HG02678 (cell line): ENCODE measurements at regions not wholly inside any gene's neighbourhood (a gene's known extent, or its start where the extent isn't known, plus 50 kb on each side); places are given as distances from the start of the nearest gene placed in this dataset.

Experiments used
- ATAC-seq: cut with Tn5 transposase; IDR thresholded peaks from one replicate; pipeline ENCODE4 v1.9.1; 2021; ENCODE audit warnings: mild to moderate bottlenecking, moderate library complexity; ENCODE audit not compliant: unreplicated experiment

DNA sequence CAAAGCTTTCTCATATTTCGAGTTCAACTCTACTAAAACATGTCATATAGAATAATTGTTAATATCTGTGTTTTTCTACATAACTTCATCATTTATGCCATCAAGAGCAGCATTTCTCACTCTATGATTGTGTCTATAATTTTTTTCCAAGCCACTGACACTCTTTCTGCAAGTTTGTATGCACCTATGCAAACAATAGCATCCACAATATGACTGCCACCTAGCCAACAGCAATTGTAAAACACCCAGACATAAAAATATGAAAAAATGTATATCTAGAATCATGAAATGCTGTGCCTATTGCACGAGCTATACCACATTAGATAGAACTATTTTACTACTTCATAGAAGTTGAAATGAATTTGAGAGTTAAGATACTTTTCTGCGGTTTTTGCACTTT is 286.5 kb upstream of the MARCKS start:
- no peak for ATAC-seq

- no peak for ATAC-seq
These were observed 283.0 kb upstream of the MARCKS start for GRCh38 chr6:113574147-113574546.

GRCh38 chr6:113576310-113576709 is 280.8 kb upstream of the MARCKS start:
- no peak for ATAC-seq

- ATAC-seq: no peak
These were observed 278.5 kb upstream of the MARCKS start for GRCh38 chr6:113578691-113579090.

GRCh38 chr6:113584767-113585166 is 272.4 kb upstream of the MARCKS start:
- ATAC-seq: no peak

GRCh38 chr6:113585246-113585645 is 271.9 kb upstream of the MARCKS start:
- ATAC-seq: no peak

DNA sequence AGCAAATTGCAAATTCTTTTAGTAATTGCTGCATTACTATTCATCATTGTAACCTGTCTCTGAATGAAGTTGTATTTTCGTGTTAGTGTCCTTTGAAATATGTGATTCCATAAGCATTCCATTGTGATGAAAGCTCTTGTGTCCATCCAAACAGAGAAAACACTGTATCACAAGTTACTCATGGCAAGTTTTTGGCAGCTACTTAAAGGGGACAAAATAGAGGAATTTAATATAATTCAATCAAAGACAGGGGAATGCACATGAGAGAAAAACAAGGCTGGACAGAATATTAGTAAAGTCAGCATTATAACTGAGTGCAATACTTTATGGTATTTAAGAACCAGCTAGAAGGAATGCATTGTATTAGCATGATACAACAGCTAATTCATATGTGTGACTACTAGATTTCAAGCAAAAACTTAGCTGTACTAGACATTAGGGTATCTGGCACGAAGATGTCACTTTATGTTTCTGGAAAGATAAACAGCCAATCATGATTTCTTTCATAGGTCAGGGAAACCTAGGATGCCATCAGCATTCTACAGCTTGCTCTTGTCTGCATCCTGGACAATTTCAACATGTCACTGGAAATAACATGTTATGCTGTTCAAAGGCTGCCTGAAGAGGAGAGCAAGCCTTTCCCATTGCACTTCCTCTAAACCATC is 270.6 kb upstream of the MARCKS start:
- no peak for ATAC-seq

GRCh38 chr6:113587078-113587699 is 270.0 kb upstream of the MARCKS start:
- ATAC-seq: no peak

DNA sequence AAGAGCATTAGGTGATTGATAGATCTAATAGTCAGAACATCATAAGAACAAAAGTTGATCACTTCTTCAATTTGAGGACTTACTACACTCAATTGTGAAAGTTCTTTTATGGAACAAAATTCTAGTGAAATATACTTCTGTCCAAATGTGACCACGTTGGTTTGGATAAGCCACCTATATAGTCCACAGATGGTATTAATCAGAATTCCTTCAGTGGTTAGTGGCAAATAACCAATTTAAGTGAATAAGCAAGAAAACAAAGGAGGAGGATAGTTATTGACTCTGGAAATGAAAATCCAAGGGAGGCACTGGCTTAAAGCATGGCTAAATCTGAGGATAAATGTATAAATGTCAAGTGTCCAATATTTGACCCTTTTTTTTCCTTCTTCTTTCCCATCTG is 268.5 kb upstream of the MARCKS start:
- no peak for ATAC-seq

GRCh38 chr6:113591896-113592827 is 265.0 kb upstream of the MARCKS start:
- ATAC-seq: peak; percentile 54

- no peak for ATAC-seq
These were observed 262.4 kb upstream of the MARCKS start for GRCh38 chr6:113594726-113595125.

- no peak for ATAC-seq
These were observed 261.2 kb upstream of the MARCKS start for GRCh38 chr6:113595911-113596376.

- ATAC-seq: no peak
These were observed 260.5 kb upstream of the MARCKS start for GRCh38 chr6:113596387-113597230.

- ATAC-seq: no peak
These were observed 259.9 kb upstream of the MARCKS start for GRCh38 chr6:113597231-113597583.

- no peak for ATAC-seq
These were observed 258.4 kb upstream of the MARCKS start for GRCh38 chr6:113598786-113599185.

GRCh38 chr6:113599444-113599843 is 257.7 kb upstream of the MARCKS start:
- no peak for ATAC-seq

GRCh38 chr6:113600551-113601339 is 256.4 kb upstream of the MARCKS start:
- ATAC-seq: no peak

DNA sequence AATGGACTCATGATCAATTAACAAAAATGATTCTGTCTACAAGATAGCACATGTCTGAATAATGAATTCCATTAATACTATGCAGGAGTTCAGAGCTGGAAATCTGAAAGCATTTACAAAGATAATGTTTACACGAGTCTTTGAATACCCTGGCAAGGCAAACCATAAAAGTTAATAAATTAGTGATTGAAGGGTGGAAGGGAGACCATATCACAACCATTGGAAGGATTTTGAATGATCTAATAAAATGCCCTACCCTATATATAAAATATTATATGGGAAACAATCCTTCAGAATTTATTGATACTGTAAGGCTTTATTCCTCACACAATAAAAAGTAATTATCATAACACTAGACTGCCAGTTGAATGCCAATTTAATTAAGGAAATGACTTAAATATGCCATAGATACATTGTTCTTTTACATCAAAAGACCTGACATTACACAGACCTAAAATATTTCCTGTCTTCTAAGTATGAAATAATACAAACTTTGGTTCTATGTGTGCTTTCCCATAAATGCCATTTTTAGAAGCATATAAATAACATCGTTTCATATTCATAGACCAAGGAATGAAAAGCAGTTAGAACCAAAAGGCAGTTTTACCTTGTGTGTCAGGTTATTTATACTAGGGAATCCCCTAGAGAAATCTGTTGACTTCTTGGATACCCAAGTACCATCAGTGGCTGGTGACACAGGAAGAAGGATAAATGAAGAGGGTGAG is 249.2 kb upstream of the MARCKS start:
- ATAC-seq: no peak

DNA sequence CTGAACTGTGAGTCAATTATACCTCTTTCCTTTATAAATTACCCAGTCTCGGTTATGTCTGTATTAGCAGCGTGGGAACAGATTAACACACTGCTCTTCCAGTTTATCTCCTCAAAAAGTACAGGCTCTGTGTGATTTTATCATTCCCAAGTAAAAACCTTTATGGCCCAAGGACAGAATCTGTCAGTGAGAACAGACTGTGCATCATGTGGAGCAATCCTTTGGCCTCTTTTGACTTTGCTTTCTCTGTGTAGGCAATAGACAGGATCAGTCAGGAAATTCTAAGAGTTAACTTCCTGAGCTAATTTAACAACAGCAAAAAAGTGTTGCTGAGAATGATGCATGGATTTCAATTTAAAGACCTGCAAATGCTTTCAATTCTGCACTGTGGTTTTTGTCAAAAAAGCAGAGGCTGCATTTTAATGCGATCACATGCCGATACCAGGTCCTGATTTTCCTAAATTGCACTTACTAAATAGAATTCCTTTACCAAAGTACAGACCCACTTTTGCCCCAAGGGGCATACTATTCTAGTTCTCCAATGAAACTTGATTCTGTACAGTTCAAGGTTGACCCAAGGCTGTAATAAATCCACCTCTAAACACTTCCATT is 246.7 kb upstream of the MARCKS start:
- ATAC-seq: no peak
